Mesendoderm (in vitro differentiated cells): ENCODE measurements at regions not wholly inside any gene's neighbourhood (a gene's known extent, or its start where the extent isn't known, plus 50 kb on each side); places are given as distances from the start of the nearest gene placed in this dataset.

ENCODE experiments used
- DNase-seq: peaks from one replicate; pipeline ENCODE4 v3.0.0; 2013
- H2AK5ac ChIP-seq: 2 replicates; pipeline ENCODE4 v1.6.1; 2013; ENCODE audit warnings: low read length, inconsistent platforms
- H2BK120ac ChIP-seq: 2 replicates; pipeline ENCODE4 v1.6.1; 2013; ENCODE audit warnings: low read depth, mild to moderate bottlenecking, low read length, moderate library complexity, mixed read lengths
- H2BK15ac ChIP-seq: replicated peaks from 2 replicates; pipeline ENCODE4 v1.6.1; 2013; ENCODE audit warnings: low read depth, mild to moderate bottlenecking, moderate library complexity
- H2BK5ac ChIP-seq: 2 replicates; pipeline ENCODE4 v1.6.1; 2013; ENCODE audit warnings: low read length, inconsistent platforms
- H3K18ac ChIP-seq: 2 replicates; pipeline ENCODE4 v1.6.1; 2013; ENCODE audit warnings: mild to moderate bottlenecking, low read length, mixed read lengths
- H3K23ac ChIP-seq: one replicate; pipeline ENCODE4 v1.6.1; 2013; ENCODE audit warnings: low read length
- H3K27ac ChIP-seq: 2 replicates; pipeline ENCODE4 v1.5.1; 2013; ENCODE audit warnings: low read depth, mild to moderate bottlenecking, inconsistent platforms, low read length, moderate library complexity
- H3K27me3 ChIP-seq: 2 replicates; pipeline ENCODE4 v1.6.1; 2013; ENCODE audit warnings: low read length, control low read depth, mild to moderate bottlenecking, inconsistent platforms; ENCODE audit not compliant: insufficient read depth, poor library complexity
- H3K36me3 ChIP-seq: 2 replicates; pipeline ENCODE4 v1.6.1; 2013; ENCODE audit warnings: low read length, inconsistent platforms; ENCODE audit not compliant: control insufficient read depth, insufficient read depth
- H3K4ac ChIP-seq: one replicate; pipeline ENCODE4 v1.6.1; 2013; ENCODE audit warnings: low read depth, mild to moderate bottlenecking, low read length, moderate library complexity
- H3K4me1 ChIP-seq: 2 replicates; pipeline ENCODE4 v1.6.1; 2013; ENCODE audit warnings: low read depth, low read length, inconsistent platforms; ENCODE audit not compliant: control insufficient read depth
- H3K4me2 ChIP-seq: 2 replicates; pipeline ENCODE4 v1.6.1; 2013; ENCODE audit warnings: low read length
- H3K4me3 ChIP-seq: 2 replicates; pipeline ENCODE4 v1.5.1; 2013; ENCODE audit warnings: mild to moderate bottlenecking, low read length
- H3K56ac ChIP-seq: one replicate; pipeline ENCODE4 v1.6.1; 2013; ENCODE audit warnings: low read length
- H3K79me1 ChIP-seq: 2 replicates; pipeline ENCODE4 v1.6.1; 2013; ENCODE audit warnings: low read length, inconsistent platforms
- H3K79me2 ChIP-seq: 2 replicates; pipeline ENCODE4 v1.6.1; 2013; ENCODE audit warnings: mild to moderate bottlenecking, low read length; ENCODE audit not compliant: control insufficient read depth, insufficient read depth
- H3K9ac ChIP-seq: 2 replicates; pipeline ENCODE4 v1.6.1; 2013; ENCODE audit warnings: low read length, inconsistent platforms
- H4K5ac ChIP-seq: one replicate; pipeline ENCODE4 v1.6.1; 2013; ENCODE audit warnings: low read length
- H4K8ac ChIP-seq: one replicate; pipeline ENCODE4 v1.6.1; 2013; ENCODE audit warnings: low read depth, mild to moderate bottlenecking, control low read depth, low read length, moderate library complexity
- WGBS: extraction: QIAGEN DNeasy Blood & Tissue Kit; methylation state at CpG from one replicate; pipeline ENCODE4 v1.1.7; 2013; ENCODE audit warnings: low lambda C conversion rate, missing lambda C conversion rate; ENCODE audit not compliant: insufficient coverage; ENCODE audit errors: extremely low coverage; 5-methylcytosine and 5-hydroxymethylcytosine counted together

GRCh38 chr1:42070996-42071395 lies 82.2 kb upstream of the GUCA2B start:
- Histone ChIP-seq H3K36me3 (no peaks in the 10 kb centered on the region), H3K18ac (no peak overlapping the region), H4K8ac (no peak overlapping the region), H2AK5ac (no peak overlapping the region), H3K4me2 (no peak overlapping the region), H3K56ac (no peak overlapping the region), H2BK15ac (no peak overlapping the region), H4K5ac (no peak overlapping the region), H3K23ac (no peak overlapping the region), H2BK5ac (no peak overlapping the region), H3K4ac (no peak overlapping the region), H3K4me3 (no peak overlapping the region), H3K79me1 (no peaks in the 10 kb centered on the region), H3K4me1 (no peaks in the 10 kb centered on the region), H3K27ac (no peak overlapping the region), H3K9ac (no peak overlapping the region), H3K27me3 (no peaks in the 10 kb centered on the region), H2BK120ac (no peak overlapping the region), H3K79me2 (no peaks in the 10 kb centered on the region)
- no CpG with 5 or more reads among the region's 2 CpGs for WGBS
- no peak for DNase-seq

- Histone ChIP-seq H2BK15ac (no peak overlapping the region), H4K5ac (no peak overlapping the region)
These were observed 95.4 kb upstream of the GUCA2B start for GRCh38 chr1:42057800-42058199.

DNA sequence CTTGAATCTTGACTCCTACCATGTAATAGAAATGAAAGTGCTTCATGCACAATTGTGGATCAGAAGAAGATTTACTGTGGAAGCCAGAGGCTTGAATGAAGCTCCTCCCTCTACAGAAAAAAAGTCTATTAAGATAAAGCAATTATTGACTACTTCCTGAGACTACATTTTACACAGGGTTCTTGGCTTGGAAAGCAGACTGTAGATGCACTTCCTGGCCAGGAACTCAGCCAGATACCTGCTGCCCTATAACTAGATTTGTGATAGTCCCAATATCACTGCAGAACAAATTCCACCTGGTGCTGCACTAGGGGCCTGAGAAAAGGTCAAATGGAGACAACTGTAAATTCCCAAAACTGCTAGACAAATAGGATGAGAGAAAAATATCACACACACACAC lies 96.8 kb upstream of the GUCA2B start:
- H3K4me2 ChIP-seq = no peak overlapping the region
- H4K8ac ChIP-seq = no peak overlapping the region
- no peaks in the 10 kb centered on the region for H3K36me3 ChIP-seq
- H3K79me1 ChIP-seq = no peaks in the 10 kb centered on the region
- H3K4ac ChIP-seq = no peak overlapping the region
- no peak overlapping the region for H3K27ac ChIP-seq
- no peak overlapping the region for H3K4me3 ChIP-seq
- H2BK120ac ChIP-seq = no peak overlapping the region
- H2AK5ac ChIP-seq = no peak overlapping the region
- H3K56ac ChIP-seq = no peak overlapping the region
- no peak overlapping the region for H2BK5ac ChIP-seq
- H3K27me3 ChIP-seq = no peaks in the 10 kb centered on the region
- no peak overlapping the region for H4K5ac ChIP-seq
- H3K9ac ChIP-seq = no peak overlapping the region
- no peak overlapping the region for H3K23ac ChIP-seq
- no peak overlapping the region for H2BK15ac ChIP-seq
- H3K79me2 ChIP-seq = no peaks in the 10 kb centered on the region
- H3K18ac ChIP-seq = no peak overlapping the region
- DNase-seq = no peak
- no peaks in the 10 kb centered on the region for H3K4me1 ChIP-seq

More at GRCh38 chr1:42057800-42058199, 95.4 kb upstream of the GUCA2B start:
- H3K4ac ChIP-seq = no peak overlapping the region
- no peak overlapping the region for H3K18ac ChIP-seq
- H3K4me1 ChIP-seq = no peaks in the 10 kb centered on the region
- no peak overlapping the region for H3K27ac ChIP-seq
- H3K79me2 ChIP-seq = no peaks in the 10 kb centered on the region
- H2AK5ac ChIP-seq = no peak overlapping the region
- H3K23ac ChIP-seq = no peak overlapping the region
- no peaks in the 10 kb centered on the region for H3K27me3 ChIP-seq
- no peaks in the 10 kb centered on the region for H3K79me1 ChIP-seq
- H3K56ac ChIP-seq = no peak overlapping the region
- H3K4me3 ChIP-seq = no peak overlapping the region
- DNase-seq = no peak
- no peak overlapping the region for H4K8ac ChIP-seq
- WGBS = no CpG with 5 or more reads among the region's 3 CpGs
- no peak overlapping the region for H2BK5ac ChIP-seq
- H3K36me3 ChIP-seq = no peaks in the 10 kb centered on the region
- no peak overlapping the region for H3K4me2 ChIP-seq
- H3K9ac ChIP-seq = no peak overlapping the region
- no peak overlapping the region for H2BK120ac ChIP-seq

DNA sequence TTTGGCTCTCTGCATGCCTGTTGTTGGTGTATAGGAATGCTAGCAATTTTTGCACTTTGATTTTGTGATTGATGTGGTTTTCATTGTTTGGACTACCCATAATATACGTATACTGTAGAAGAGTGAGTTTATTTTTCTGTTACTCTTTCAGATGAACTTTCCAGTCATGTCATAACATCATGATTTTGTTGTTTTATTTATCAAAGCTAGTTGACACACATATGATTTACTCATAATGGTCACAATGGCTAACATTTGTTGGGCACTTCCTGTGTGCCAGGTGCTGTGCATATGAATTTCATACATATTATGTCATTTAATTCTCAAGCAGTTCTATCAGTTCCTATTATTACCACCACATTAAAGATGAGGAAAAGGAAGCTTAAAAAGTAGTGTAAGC lies 98.1 kb upstream of the GUCA2B start:
- H3K23ac ChIP-seq = no peak overlapping the region
- no peaks in the 10 kb centered on the region for H3K79me2 ChIP-seq
- no peak overlapping the region for H3K56ac ChIP-seq
- H3K4me2 ChIP-seq = no peak overlapping the region
- no peak for DNase-seq
- no peak overlapping the region for H4K8ac ChIP-seq
- no peak overlapping the region for H2BK120ac ChIP-seq
- H3K18ac ChIP-seq = no peak overlapping the region
- H4K5ac ChIP-seq = no peak overlapping the region
- no peak overlapping the region for H2AK5ac ChIP-seq
- no peak overlapping the region for H3K4ac ChIP-seq
- no peaks in the 10 kb centered on the region for H3K36me3 ChIP-seq
- H3K9ac ChIP-seq = no peak overlapping the region
- H3K4me3 ChIP-seq = no peak overlapping the region
- no peaks in the 10 kb centered on the region for H3K4me1 ChIP-seq
- WGBS = no CpG with 5 or more reads among the region's 1 CpG
- H2BK5ac ChIP-seq = no peak overlapping the region
- H3K27me3 ChIP-seq = no peaks in the 10 kb centered on the region
- no peak overlapping the region for H2BK15ac ChIP-seq
- no peaks in the 10 kb centered on the region for H3K79me1 ChIP-seq
- H3K27ac ChIP-seq = no peak overlapping the region

GRCh38 chr1:42052072-42052699 lies 101.0 kb upstream of the GUCA2B start:
- Histone ChIP-seq H3K4me1 (no peaks in the 10 kb centered on the region), H4K5ac (no peak overlapping the region), H2BK15ac (no peak overlapping the region), H3K9ac (no peak overlapping the region), H3K23ac (no peak overlapping the region), H3K4ac (no peak overlapping the region), H3K56ac (no peak overlapping the region), H2BK120ac (no peak overlapping the region), H4K8ac (no peak overlapping the region), H3K79me1 (no peaks in the 10 kb centered on the region), H3K27me3 (no peaks in the 10 kb centered on the region), H3K27ac (no peak overlapping the region), H3K79me2 (no peaks in the 10 kb centered on the region), H3K18ac (no peak overlapping the region), H3K36me3 (no peaks in the 10 kb centered on the region), H3K4me3 (no peak overlapping the region), H2AK5ac (no peak overlapping the region), H3K4me2 (no peak overlapping the region), H2BK5ac (no peak overlapping the region)
- no peak for DNase-seq
- WGBS = no CpG with 5 or more reads among the region's 5 CpGs

DNA sequence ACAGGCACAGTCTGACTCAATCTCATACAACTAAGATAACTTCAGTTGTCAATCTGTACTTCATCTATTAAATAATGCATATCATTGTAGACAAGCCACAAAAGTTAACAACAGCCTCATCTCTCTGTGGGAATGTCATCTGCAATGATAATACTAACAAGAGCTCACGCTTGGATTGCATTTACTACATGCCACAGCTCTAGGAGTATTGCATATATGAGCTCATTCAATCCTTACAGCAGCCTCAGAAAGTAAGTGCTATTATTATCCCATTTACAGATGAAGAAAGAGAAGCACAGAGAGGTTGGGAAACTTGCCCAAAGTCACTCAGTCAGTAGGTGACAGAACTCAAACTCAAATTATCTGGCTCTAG lies 105.7 kb upstream of the GUCA2B start:
- Histone ChIP-seq H3K4me2 (no peak overlapping the region), H3K27me3 (no peaks in the 10 kb centered on the region), H3K79me1 (no peaks in the 10 kb centered on the region), H3K27ac (no peak overlapping the region), H3K23ac (no peak overlapping the region), H3K36me3 (no peaks in the 10 kb centered on the region), H2BK15ac (no peak overlapping the region), H3K56ac (no peak overlapping the region), H3K79me2 (no peaks in the 10 kb centered on the region), H3K18ac (no peak overlapping the region), H3K4me1 (no peaks in the 10 kb centered on the region), H3K9ac (no peak overlapping the region), H2AK5ac (no peak overlapping the region), H2BK5ac (no peak overlapping the region), H3K4me3 (no peak overlapping the region), H4K8ac (no peak overlapping the region), H2BK120ac (no peak overlapping the region), H3K4ac (no peak overlapping the region), H4K5ac (no peak overlapping the region)
- WGBS = no CpG with 5 or more reads among the region's 1 CpG
- DNase-seq = no peak
